ENCODE measurements at regions not wholly inside any gene's neighbourhood (a gene's known extent, or its start where the extent isn't known, plus 50 kb on each side); places are given as distances from the start of the nearest gene placed in this dataset.

DNA sequence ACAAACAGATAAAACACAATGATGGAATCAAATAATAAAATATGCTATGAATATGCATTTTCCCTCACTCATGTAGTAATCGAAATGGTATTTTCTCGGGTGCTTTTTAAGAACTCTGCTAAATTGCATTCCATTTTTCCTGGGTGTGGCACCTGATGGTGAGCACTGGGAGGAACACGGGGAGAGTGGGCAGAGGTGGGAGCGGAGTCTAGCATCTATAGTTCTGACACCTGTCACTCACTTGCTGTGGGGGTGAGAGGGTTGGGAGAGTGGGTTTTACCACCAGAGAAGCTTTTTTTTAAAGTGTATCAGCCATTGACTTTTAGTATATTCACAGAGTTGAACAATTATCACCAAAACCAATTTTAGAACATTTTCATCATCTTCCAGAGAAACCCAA, 73.4 kb upstream of the PGBD5 start:
- DNase-seq (no peak), ATAC-seq (ENCODE audit: low read depth) (no peak)
- Histone ChIP-seq H3K9ac (ENCODE audit: low read depth, low read length) (no peak overlapping the region), H3K9me3 (ENCODE audit: control insufficient read depth, insufficient read depth, low read length) (no peaks in the 10 kb centered on the region; the same call in 1 of the 2 replicates), H4K91ac (ENCODE audit: insufficient read depth, low read depth, low read length) (no peak overlapping the region), H3K56ac (ENCODE audit: extremely low read depth, insufficient read depth, low read length) (no peak overlapping the region), H4K20me1 (ENCODE audit: insufficient read depth, low read length) (no peaks in the 10 kb centered on the region), H2BK5ac (ENCODE audit: low read depth, low read length, poor library complexity, severe bottlenecking) (no peak overlapping the region), H3K4ac (ENCODE audit: low read depth, low read length) (no peak overlapping the region), H3K27me3 (ENCODE audit: control insufficient read depth, insufficient read depth, low read length) (no peaks in the 10 kb centered on the region), H3K23ac (ENCODE audit: low read depth, low read length) (no peak overlapping the region), H2AK9ac (replicated peaks; ENCODE audit: low read depth, low read length, poor library complexity) (no peak overlapping the region), H3K14ac (replicated peaks; ENCODE audit: low read depth, low read length) (no peak overlapping the region), H2BK120ac (ENCODE audit: low read depth, low read length) (no peak overlapping the region), H4K5ac (ENCODE audit: low read depth, low read length) (no peak overlapping the region), H2BK20ac (ENCODE audit: low read depth, low read length) (no peak overlapping the region), H3K4me3 (ENCODE audit: insufficient read depth, low read depth, low read length) (no peak overlapping the region), H3K36me3 (ENCODE audit: control insufficient read depth, insufficient read depth, low read length) (no peaks in the 10 kb centered on the region), H2BK15ac (ENCODE audit: low read depth, low read length) (no peak overlapping the region), H3K4me1 (ENCODE audit: control insufficient read depth, insufficient read depth, low read length) (no peaks in the 10 kb centered on the region), H3K27ac (ENCODE audit: insufficient read depth, low read length) (no peak overlapping the region), H3K4me2 (ENCODE audit: low read depth, low read length) (no peak overlapping the region), H4K8ac (ENCODE audit: low read depth in 2 of 2, low read length in 2 of 2) (no peak overlapping the region), H2AFZ (replicated peaks; ENCODE audit: low read length, poor library complexity) (no peak overlapping the region), H3K9me1 (ENCODE audit: insufficient read depth, low read length) (no peaks in the 10 kb centered on the region), H2AK5ac (ENCODE audit: low read depth, low read length) (no peak overlapping the region), H3K18ac (ENCODE audit: low read depth, low read length) (no peak overlapping the region), H3K79me1 (ENCODE audit: low read depth in 1 of 2, low read length in 2 of 2) (no peaks in the 10 kb centered on the region)
- intact Hi-C loops (cut with micrococcal nuclease) = no loop called here
- in situ Hi-C loops (cut with MboI; ENCODE audit: low sequenced_read_pairs) = no loop called here
- WGBS, 2 experiments (ENCODE audit: extremely low coverage in 2 of 2, insufficient read length in 1 of 2) = no CpG with 5 or more reads among the region's 4 CpGs
- BruUV-seq (replicated peaks) = no TSS peak
- CTCF ChIA-PET = no interaction called here
- TF ChIP-seq RAD21 (IDR thresholded peaks at IDR 0.05; ENCODE audit: low read length) (no peak), SMC3 (IDR thresholded peaks at IDR 0.05; ENCODE audit: low read depth, low read length) (no peak), CEBPB (IDR thresholded peaks at IDR 0.05; ENCODE audit: low read depth, low read length) (no peak), FOS (IDR thresholded peaks at IDR 0.05; ENCODE audit: low read depth, low read length) (no peak), RFX5 (IDR thresholded peaks at IDR 0.05; ENCODE audit: low read depth, low read length) (no peak), BHLHE40 (IDR thresholded peaks at IDR 0.05; ENCODE audit: low read depth, low read length) (no peak), MAFK (IDR thresholded peaks at IDR 0.05; ENCODE audit: low read depth, low read length) (no peak), RCOR1 (IDR thresholded peaks at IDR 0.05; ENCODE audit: insufficient replicate concordance, low read length) (no peak), MAZ (IDR thresholded peaks at IDR 0.05; ENCODE audit: borderline replicate concordance, low read depth, low read length) (no peak), NFE2L2 (IDR thresholded peaks at IDR 0.05; ENCODE audit: low read depth, low read length) (no peak), MXI1 (IDR thresholded peaks at IDR 0.05; ENCODE audit: borderline replicate concordance, low read depth, low read length) (no peak), POLR2A (IDR thresholded peaks at IDR 0.05; ENCODE audit: low read depth, low read length) (no peak), CHD1 (IDR thresholded peaks at IDR 0.05; ENCODE audit: low read depth, low read length) (no peak)
- TF ChIP-seq, protein P1, sequence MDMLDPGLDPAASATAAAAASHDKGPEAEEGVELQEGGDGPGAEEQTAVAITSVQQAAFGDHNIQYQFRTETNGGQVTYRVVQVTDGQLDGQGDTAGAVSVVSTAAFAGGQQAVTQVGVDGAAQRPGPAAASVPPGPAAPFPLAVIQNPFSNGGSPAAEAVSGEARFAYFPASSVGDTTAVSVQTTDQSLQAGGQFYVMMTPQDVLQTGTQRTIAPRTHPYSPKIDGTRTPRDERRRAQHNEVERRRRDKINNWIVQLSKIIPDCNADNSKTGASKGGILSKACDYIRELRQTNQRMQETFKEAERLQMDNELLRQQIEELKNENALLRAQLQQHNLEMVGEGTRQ (IDR thresholded peaks at IDR 0.05; ENCODE audit: low read depth, low read length) = no peak
- TF ChIP-seq, protein P2, sequence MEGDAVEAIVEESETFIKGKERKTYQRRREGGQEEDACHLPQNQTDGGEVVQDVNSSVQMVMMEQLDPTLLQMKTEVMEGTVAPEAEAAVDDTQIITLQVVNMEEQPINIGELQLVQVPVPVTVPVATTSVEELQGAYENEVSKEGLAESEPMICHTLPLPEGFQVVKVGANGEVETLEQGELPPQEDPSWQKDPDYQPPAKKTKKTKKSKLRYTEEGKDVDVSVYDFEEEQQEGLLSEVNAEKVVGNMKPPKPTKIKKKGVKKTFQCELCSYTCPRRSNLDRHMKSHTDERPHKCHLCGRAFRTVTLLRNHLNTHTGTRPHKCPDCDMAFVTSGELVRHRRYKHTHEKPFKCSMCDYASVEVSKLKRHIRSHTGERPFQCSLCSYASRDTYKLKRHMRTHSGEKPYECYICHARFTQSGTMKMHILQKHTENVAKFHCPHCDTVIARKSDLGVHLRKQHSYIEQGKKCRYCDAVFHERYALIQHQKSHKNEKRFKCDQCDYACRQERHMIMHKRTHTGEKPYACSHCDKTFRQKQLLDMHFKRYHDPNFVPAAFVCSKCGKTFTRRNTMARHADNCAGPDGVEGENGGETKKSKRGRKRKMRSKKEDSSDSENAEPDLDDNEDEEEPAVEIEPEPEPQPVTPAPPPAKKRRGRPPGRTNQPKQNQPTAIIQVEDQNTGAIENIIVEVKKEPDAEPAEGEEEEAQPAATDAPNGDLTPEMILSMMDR (conservative IDR thresholded peaks at IDR 0.05; ENCODE audit: low read depth, low read length) = no peak
- TF ChIP-seq, protein P3, sequence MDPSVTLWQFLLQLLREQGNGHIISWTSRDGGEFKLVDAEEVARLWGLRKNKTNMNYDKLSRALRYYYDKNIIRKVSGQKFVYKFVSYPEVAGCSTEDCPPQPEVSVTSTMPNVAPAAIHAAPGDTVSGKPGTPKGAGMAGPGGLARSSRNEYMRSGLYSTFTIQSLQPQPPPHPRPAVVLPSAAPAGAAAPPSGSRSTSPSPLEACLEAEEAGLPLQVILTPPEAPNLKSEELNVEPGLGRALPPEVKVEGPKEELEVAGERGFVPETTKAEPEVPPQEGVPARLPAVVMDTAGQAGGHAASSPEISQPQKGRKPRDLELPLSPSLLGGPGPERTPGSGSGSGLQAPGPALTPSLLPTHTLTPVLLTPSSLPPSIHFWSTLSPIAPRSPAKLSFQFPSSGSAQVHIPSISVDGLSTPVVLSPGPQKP (IDR thresholded peaks at IDR 0.05; ENCODE audit: borderline replicate concordance, low read depth, low read length) = no peak
- POLR2A ChIA-PET (ENCODE audit: unreplicated experiment) = no interaction called here
- dilution Hi-C loops (cut with HindIII; ENCODE audit: low sequenced_read_pairs, unreplicated experiment) = no loop called here
